NCI-H2081 treated with DMSO at 0.1 percent for 48 hours (cell line): ENCODE measurements at regions not wholly inside any gene's neighbourhood (a gene's known extent, or its start where the extent isn't known, plus 50 kb on each side); places are given as distances from the start of the nearest gene placed in this dataset.
"Not testable (repeated sequence)": the region's sequence is repeated elsewhere in the genome, so short reads cannot be mapped to it uniquely, and the experiment has no call there.

Experiments
- DNase-seq: peaks from one replicate; lab custom pipeline; 2025; lab: John Stamatoyannopoulos, UW

GRCh38 chr1:194705123-194705854, 1518.9 kb upstream of the B3GALT2 start:
- DNase-seq: no peak

- DNase-seq: no peak
These were observed 1512.5 kb upstream of the B3GALT2 start for GRCh38 chr1:194698908-194699318.

- no peak for DNase-seq
These were observed 1506.8 kb upstream of the B3GALT2 start for GRCh38 chr1:194693244-194693643.

- DNase-seq: no peak
These were observed 1498.2 kb upstream of the B3GALT2 start for GRCh38 chr1:194684636-194685035.

- no peak for DNase-seq
These were observed 1471.7 kb upstream of the B3GALT2 start for GRCh38 chr1:194658090-194658439.

GRCh38 chr1:194654956-194655355, 1468.5 kb upstream of the B3GALT2 start:
- DNase-seq: no peak

- DNase-seq: no peak
These were observed 1467.0 kb upstream of the B3GALT2 start for GRCh38 chr1:194653385-194653784.

GRCh38 chr1:194647118-194647517, 1460.7 kb upstream of the B3GALT2 start:
- DNase-seq: no peak

GRCh38 chr1:194644528-194644927, 1458.1 kb upstream of the B3GALT2 start:
- DNase-seq: no peak

- no peak for DNase-seq
These were observed 1453.9 kb upstream of the B3GALT2 start for GRCh38 chr1:194640322-194640721.

GRCh38 chr1:194629011-194629410, 1442.6 kb upstream of the B3GALT2 start:
- DNase-seq: no peak

- no peak for DNase-seq
These were observed 1438.4 kb upstream of the B3GALT2 start for GRCh38 chr1:194624833-194625232.

GRCh38 chr1:194618101-194618500, 1431.7 kb upstream of the B3GALT2 start:
- DNase-seq: no peak

- DNase-seq: not testable (repeated sequence)
These were observed 1430.9 kb upstream of the B3GALT2 start for GRCh38 chr1:194617272-194617671.

- DNase-seq: no peak
These were observed 1430.4 kb upstream of the B3GALT2 start for GRCh38 chr1:194616835-194617234.

GRCh38 chr1:194602184-194602583, 1415.8 kb upstream of the B3GALT2 start:
- DNase-seq: no peak

- no peak for DNase-seq
These were observed 1414.3 kb upstream of the B3GALT2 start for GRCh38 chr1:194600716-194601115.

- DNase-seq: no peak
These were observed 1411.7 kb upstream of the B3GALT2 start for GRCh38 chr1:194598098-194598497.

- no peak for DNase-seq
These were observed 1399.9 kb upstream of the B3GALT2 start for GRCh38 chr1:194586302-194586701.

- no peak for DNase-seq
These were observed 1397.6 kb upstream of the B3GALT2 start for GRCh38 chr1:194584052-194584451.

- no peak for DNase-seq
These were observed 1384.1 kb upstream of the B3GALT2 start for GRCh38 chr1:194570476-194570875.

GRCh38 chr1:194568610-194569009, 1382.2 kb upstream of the B3GALT2 start:
- no peak for DNase-seq

- no peak for DNase-seq
These were observed 1361.7 kb upstream of the B3GALT2 start for GRCh38 chr1:194548071-194548470.

GRCh38 chr1:194544012-194544411, 1357.6 kb upstream of the B3GALT2 start:
- DNase-seq: no peak
